GM13977 (cell line): ENCODE measurements at regions not wholly inside any gene's neighbourhood (a gene's known extent, or its start where the extent isn't known, plus 50 kb on each side); places are given as distances from the start of the nearest gene placed in this dataset.

Experiments used
- DNase-seq: peaks from one replicate; pipeline ENCODE4 v3.0.0; 2012; ENCODE audit warnings: low spot score
- CTCF ChIP-seq: IDR thresholded peaks from 2 replicates; pipeline ENCODE4 v1.5.1; 2012; ENCODE audit warnings: mild to moderate bottlenecking, control low read depth; ENCODE audit not compliant: insufficient read depth; ENCODE audit errors: extremely low read depth, missing control alignments
- in situ Hi-C: fragments of 300-500 bp; cut with MboI; formaldehyde crosslinking; loops from one replicate; pipeline ENCODE4 v1.12.0; 2022; ENCODE audit warnings: low sequenced_read_pairs, low pct_unique_long_range_greater_than_20kb, mixed read lengths, inconsistent platforms; ENCODE audit not compliant: unreplicated experiment

DNA sequence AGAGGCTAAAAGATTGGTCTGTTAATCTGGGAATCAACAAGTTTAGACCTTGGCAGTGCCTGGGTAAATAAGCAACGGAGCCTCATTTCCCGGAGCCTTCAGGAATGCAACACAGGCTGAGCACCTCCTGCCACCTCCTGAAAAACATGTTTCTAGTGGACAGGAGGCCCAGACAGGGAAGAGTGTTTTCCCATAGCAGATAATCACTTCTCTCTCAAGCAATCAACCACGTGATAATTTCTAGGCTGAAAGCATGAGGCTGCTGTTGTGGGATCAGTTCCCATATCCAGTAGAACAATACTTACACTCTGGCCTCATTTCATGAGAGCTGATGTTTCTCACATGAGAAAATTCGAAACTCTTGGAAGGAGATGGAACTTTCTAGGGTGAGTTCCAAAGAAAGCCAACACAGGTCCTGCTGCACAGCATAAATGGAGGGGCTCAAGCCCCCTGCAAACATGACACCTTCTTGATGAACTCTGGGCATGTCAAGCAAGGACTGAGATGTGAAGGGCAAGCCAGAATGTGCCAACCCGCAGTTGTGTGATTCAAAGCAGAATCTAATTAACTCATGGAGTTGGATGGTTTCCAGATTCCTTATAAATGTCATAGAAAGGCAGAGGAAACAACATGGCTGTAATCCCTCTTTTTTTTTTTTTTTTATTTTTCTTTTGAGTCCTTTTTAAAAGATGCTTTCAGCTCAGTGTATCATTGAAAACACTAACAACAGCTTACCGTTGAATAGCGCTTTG, 228.5 kb upstream of the SESN3 start:
- TF ChIP-seq CTCF, result no peak
- no peak for DNase-seq
- in situ Hi-C loops, result no loop called here

- no peak for TF ChIP-seq CTCF
- in situ Hi-C loops, result no loop called here
- no peak for DNase-seq
Observed at GRCh38 chr11:95456714-95457491, 225.9 kb upstream of the SESN3 start.

- no peak for TF ChIP-seq CTCF
- no peak for DNase-seq
- in situ Hi-C loops, result no loop called here
Observed at GRCh38 chr11:95455228-95455970, 224.4 kb upstream of the SESN3 start.

GRCh38 chr11:95453616-95454171, 222.7 kb upstream of the SESN3 start:
- no peak for DNase-seq
- in situ Hi-C loops, result no loop called here
- TF ChIP-seq CTCF, result no peak

DNA sequence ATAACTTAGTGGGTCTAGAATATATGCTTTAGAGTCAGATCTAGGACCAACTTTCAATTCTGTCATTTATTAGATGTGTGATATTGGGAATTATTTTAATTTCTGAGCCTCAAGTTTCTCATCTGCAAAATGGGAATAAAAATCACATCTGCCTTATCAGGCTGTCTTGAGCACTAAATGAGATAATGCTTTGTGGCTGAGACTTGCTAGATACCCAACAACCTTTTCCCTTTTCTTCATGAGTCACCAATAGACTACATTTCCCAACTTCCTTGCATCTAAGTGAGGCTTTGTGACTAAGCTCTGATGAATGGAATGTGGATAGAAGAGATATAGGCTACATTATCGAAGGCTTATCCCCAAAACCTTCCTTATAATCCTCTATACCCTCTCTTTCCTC, 220.7 kb upstream of the SESN3 start:
- TF ChIP-seq CTCF, result no peak
- no peak for DNase-seq
- in situ Hi-C loops, result no loop called here

DNA sequence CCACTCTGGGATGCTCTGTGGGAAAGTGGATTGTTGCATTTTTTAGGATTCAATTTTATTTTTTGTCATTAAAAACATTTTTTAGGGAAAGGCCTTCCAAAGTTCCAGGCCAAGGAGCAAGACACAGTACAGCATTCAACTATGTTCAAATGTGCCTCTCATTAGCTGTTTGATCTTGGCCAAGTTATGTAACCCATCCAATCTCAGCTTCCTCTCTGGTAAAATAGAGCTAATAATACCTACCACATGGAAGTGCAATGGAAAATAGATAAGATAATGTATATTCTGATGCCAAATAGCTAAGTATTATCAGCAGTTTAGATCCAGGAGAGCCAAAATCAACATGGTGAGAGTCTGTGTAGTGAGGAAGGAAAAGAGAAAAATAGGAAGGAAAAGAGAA, 220.3 kb upstream of the SESN3 start:
- in situ Hi-C loops, result no loop called here

More for the DNA sequence above, 220.3 kb upstream of the SESN3 start:
- DNase-seq, result no peak
- no peak for TF ChIP-seq CTCF
